Stimulated activated CD4-positive, alpha-beta T cell treated with anti-CD3 and anti-CD28 coated beads, Interleukin-1b, Interleukin-23, amount 100 ng/mL, for 24 hours (primary cell): ENCODE measurements at regions not wholly inside any gene's neighbourhood (a gene's known extent, or its start where the extent isn't known, plus 50 kb on each side); places are given as distances from the start of the nearest gene placed in this dataset.

ENCODE experiments used
- DNase-seq, 4 experiments: peaks; one replicate each; pipeline ENCODE4 v3.0.0-alpha.2; 2020; ENCODE audit warnings: low read depth in 4 of 4, low spot score in 1 of 4

- no peak for DNase-seq
These were observed 615.3 kb downstream of the OTOL1 start for GRCh38 chr3:162111861-162112260.

GRCh38 chr3:162112719-162113118 lies 616.1 kb downstream of the OTOL1 start:
- no peak for DNase-seq

- DNase-seq: no peak
These were observed 621.4 kb downstream of the OTOL1 start for GRCh38 chr3:162117961-162118360.

- DNase-seq: no peak
These were observed 623.0 kb downstream of the OTOL1 start for GRCh38 chr3:162119651-162120050.

GRCh38 chr3:162122405-162122804 lies 625.8 kb downstream of the OTOL1 start:
- DNase-seq: no peak

- DNase-seq: no peak
These were observed 629.2 kb downstream of the OTOL1 start for GRCh38 chr3:162125790-162126189.

- no peak for DNase-seq
These were observed 634.0 kb downstream of the OTOL1 start for GRCh38 chr3:162130582-162130981.

GRCh38 chr3:162132981-162133380 lies 636.4 kb downstream of the OTOL1 start:
- DNase-seq: no peak

GRCh38 chr3:162134571-162134970 lies 638.0 kb downstream of the OTOL1 start:
- DNase-seq: no peak

- DNase-seq: no peak
These were observed 639.5 kb downstream of the OTOL1 start for GRCh38 chr3:162136136-162136535.

GRCh38 chr3:162138509-162138908 lies 641.9 kb downstream of the OTOL1 start:
- no peak for DNase-seq

- DNase-seq: no peak
These were observed 643.2 kb downstream of the OTOL1 start for GRCh38 chr3:162139841-162140240.

- no peak for DNase-seq
These were observed 644.7 kb downstream of the OTOL1 start for GRCh38 chr3:162141272-162141791.

GRCh38 chr3:162142511-162142910 lies 645.9 kb downstream of the OTOL1 start:
- no peak for DNase-seq

GRCh38 chr3:162143180-162143579 lies 646.6 kb downstream of the OTOL1 start:
- DNase-seq: no peak

- no peak for DNase-seq
These were observed 651.4 kb downstream of the OTOL1 start for GRCh38 chr3:162147996-162148395.

- DNase-seq: no peak
These were observed 654.2 kb downstream of the OTOL1 start for GRCh38 chr3:162150790-162151189.

GRCh38 chr3:162152636-162153035 lies 656.0 kb downstream of the OTOL1 start:
- DNase-seq: no peak

- no peak for DNase-seq
These were observed 665.0 kb downstream of the OTOL1 start for GRCh38 chr3:162161595-162161994.

- no peak for DNase-seq
These were observed 668.7 kb downstream of the OTOL1 start for GRCh38 chr3:162165346-162165745.

GRCh38 chr3:162166543-162166942 lies 669.9 kb downstream of the OTOL1 start:
- no peak for DNase-seq

- no peak for DNase-seq
These were observed 672.1 kb downstream of the OTOL1 start for GRCh38 chr3:162168715-162169114.

GRCh38 chr3:162170581-162170980 lies 674.0 kb downstream of the OTOL1 start:
- DNase-seq: no peak

- DNase-seq: no peak
These were observed 675.4 kb downstream of the OTOL1 start for GRCh38 chr3:162171970-162172369.
